ENCODE measurements at regions not wholly inside any gene's neighbourhood (a gene's known extent, or its start where the extent isn't known, plus 50 kb on each side); places are given as distances from the start of the nearest gene placed in this dataset.

DNA sequence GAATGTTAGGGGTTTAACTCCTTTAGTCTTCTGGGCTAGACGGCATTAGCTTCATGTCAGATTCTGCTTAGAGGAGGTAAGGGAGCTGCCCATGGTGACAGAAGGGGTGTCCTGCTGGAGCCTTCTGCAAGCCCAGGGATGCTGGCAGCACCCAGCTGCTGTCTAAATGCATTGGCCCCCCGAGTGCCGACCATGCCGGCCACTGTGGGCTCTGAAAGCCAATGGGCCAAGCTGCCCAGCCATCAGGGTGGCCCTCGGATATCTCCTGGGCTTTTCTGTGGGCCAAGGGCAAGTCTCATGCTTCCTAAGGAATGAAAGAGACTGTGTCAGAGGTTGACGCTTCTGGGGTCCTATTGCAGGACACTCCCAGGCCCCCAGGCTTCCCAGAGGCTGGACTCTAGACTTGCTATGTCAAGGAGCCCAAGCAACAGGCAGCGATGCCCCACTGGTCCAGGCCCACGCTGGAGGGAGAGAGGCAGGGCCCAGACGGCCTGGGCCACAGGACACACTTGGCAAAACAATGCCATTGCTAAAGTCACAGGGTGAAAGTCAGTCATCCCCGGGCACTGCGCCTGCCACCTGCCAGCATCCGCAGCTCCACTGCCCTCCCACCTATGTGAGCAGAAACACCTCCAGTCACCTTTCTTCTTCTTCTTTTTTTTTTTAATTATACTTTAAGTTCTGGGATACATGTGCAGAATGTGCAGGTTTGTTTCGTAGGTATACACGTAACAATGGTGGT lies 160.2 kb upstream of the GPR12 start:
- Histone ChIP-seq H3K36me3 (replicated peaks in 1 of 2) (no peaks in the 10 kb centered on the region), H3K27ac (no peak overlapping the region), H3K27me3 (no peaks in the 10 kb centered on the region), H3K9me3 (replicated peaks in 1 of 3) (no peaks in the 10 kb centered on the region), H3K4me1 (replicated peaks in 1 of 2) (peaks cover 0 to 12% of the 10 kb centered on the region in 2 donors), H3K4me3 (no peak overlapping the region)
- 89 to 94% (median 92%) methylated on average over 9 to 14 of the region's 14 CpGs for WGBS, 4 donors
- TF ChIP-seq, protein P1, sequence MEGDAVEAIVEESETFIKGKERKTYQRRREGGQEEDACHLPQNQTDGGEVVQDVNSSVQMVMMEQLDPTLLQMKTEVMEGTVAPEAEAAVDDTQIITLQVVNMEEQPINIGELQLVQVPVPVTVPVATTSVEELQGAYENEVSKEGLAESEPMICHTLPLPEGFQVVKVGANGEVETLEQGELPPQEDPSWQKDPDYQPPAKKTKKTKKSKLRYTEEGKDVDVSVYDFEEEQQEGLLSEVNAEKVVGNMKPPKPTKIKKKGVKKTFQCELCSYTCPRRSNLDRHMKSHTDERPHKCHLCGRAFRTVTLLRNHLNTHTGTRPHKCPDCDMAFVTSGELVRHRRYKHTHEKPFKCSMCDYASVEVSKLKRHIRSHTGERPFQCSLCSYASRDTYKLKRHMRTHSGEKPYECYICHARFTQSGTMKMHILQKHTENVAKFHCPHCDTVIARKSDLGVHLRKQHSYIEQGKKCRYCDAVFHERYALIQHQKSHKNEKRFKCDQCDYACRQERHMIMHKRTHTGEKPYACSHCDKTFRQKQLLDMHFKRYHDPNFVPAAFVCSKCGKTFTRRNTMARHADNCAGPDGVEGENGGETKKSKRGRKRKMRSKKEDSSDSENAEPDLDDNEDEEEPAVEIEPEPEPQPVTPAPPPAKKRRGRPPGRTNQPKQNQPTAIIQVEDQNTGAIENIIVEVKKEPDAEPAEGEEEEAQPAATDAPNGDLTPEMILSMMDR (IDR thresholded peaks at IDR 0.05) = no peak
- no peak for TF ChIP-seq POLR2A (IDR thresholded peaks at IDR 0.05)
- no peak for DNase-seq
- intact Hi-C loops (cut with DNase I) = loop anchor here in 1 of 2 donors (5.0 kb wide), 1 partner anchor 738 kb away; no protein-coding TSS in a partner anchor

- no peaks in the 10 kb centered on the region for H3K9me3 ChIP-seq (replicated peaks in 1 of 3)
Observed at GRCh38 chr13:26919732-26920131, 159.1 kb upstream of the GPR12 start.

DNA sequence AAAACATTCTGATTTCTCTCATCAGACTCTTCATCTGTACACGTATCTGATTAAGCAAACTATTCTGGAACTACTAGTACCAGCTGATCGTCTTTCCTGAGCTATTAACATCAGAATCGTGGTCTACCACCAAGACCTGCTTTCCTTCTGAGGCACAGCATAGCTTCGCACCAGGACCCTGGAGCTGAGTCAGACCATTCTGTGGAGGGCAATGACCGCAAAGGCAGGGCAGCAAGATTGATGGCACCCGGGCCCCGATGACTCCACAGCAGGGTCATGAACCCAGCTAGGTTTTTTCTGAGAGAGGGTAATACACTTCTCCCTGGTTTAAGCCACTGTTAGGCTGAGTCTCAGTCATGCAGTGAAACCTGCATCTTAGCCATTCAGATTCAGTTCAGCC lies 158.7 kb upstream of the GPR12 start:
- Histone ChIP-seq H3K4me1 (replicated peaks in 1 of 2) (peaks cover 0 to 12% of the 10 kb centered on the region in 2 donors), H3K36me3 (replicated peaks in 1 of 2) (no peaks in the 10 kb centered on the region), H3K27ac (no peak overlapping the region), H3K9me3 (replicated peaks in 1 of 3) (no peaks in the 10 kb centered on the region), H3K27me3 (no peaks in the 10 kb centered on the region), H3K4me3 (no peak overlapping the region)
- intact Hi-C loops (cut with DNase I) = no loop called here
- TF ChIP-seq, protein P1 (IDR thresholded peaks at IDR 0.05) = no peak
- TF ChIP-seq POLR2A (IDR thresholded peaks at IDR 0.05) = no peak
- DNase-seq = peak; percentile 59 to 88 (median 73)
- 42 to 50% (median 47%) methylated on average over 7 of the region's 7 CpGs for WGBS, 4 donors

More at GRCh38 chr13:26919732-26920131, 159.1 kb upstream of the GPR12 start:
- no peak overlapping the region for H3K4me3 ChIP-seq
- DNase-seq = no peak
- no peak overlapping the region for H3K27ac ChIP-seq
- WGBS, 4 donors = 47 to 63% methylated on average over 2 of the region's 2 CpGs; no CpG with 5 or more reads in 2 of the 4 donors
- H3K36me3 ChIP-seq (replicated peaks in 1 of 2) = no peaks in the 10 kb centered on the region
- H3K4me1 ChIP-seq (replicated peaks in 1 of 2) = peaks cover 0 to 12% of the 10 kb centered on the region in 2 donors
- H3K27me3 ChIP-seq = no peaks in the 10 kb centered on the region
- no peak for TF ChIP-seq POLR2A (IDR thresholded peaks at IDR 0.05)
- TF ChIP-seq, protein P1 (IDR thresholded peaks at IDR 0.05) = no peak
- intact Hi-C loops (cut with DNase I) = loop anchor here in 1 of 2 donors (5.0 kb wide), 1 partner anchor 737 kb away; no protein-coding TSS in a partner anchor

DNA sequence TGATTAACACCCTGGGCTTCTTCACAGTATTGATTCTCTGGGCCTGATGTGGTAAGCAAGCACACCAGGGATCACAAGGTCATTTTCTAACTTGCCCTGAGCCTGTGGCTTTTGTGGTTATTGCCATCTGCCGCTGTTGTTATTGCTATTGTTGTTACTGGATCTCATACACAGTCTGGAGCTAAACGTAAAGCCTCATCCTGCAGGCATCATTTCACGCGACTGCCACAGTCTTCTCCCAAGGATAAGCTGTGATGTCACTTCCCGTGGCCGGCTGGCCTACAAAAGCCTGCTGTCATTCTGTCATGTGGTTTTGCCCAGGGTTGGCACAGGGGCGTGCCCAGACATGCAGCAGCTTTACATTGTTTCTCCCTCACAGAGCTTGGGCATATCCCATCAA lies 154.0 kb upstream of the GPR12 start:
- intact Hi-C loops (cut with DNase I) = no loop called here
- DNase-seq = no peak

More for the DNA sequence above, 154.0 kb upstream of the GPR12 start:
- 67 to 80% (median 70%) methylated on average over 5 to 7 of the region's 7 CpGs for WGBS, 4 donors
- Histone ChIP-seq H3K4me3 (no peak overlapping the region), H3K9me3 (replicated peaks in 1 of 3) (no peaks in the 10 kb centered on the region), H3K27ac (no peak overlapping the region), H3K36me3 (replicated peaks in 1 of 2) (no peaks in the 10 kb centered on the region), H3K27me3 (no peaks in the 10 kb centered on the region), H3K4me1 (replicated peaks in 1 of 2) (peaks cover 0 to 7% of the 10 kb centered on the region in 2 donors)
- TF ChIP-seq POLR2A (IDR thresholded peaks at IDR 0.05) = no peak
- TF ChIP-seq, protein P1 (IDR thresholded peaks at IDR 0.05) = no peak

All from adrenal gland (tissue), 9 donors.